ENCODE measurements at regions not wholly inside any gene's neighbourhood (a gene's known extent, or its start where the extent isn't known, plus 50 kb on each side); places are given as distances from the start of the nearest gene placed in this dataset.
A peak's percentile ranks its signal among the peaks of the same experiment; 100 is the strongest.
"Not testable (repeated sequence)": the region's sequence is repeated elsewhere in the genome, so short reads cannot be mapped to it uniquely, and the experiment has no call there.

- no peak for DNase-seq (ENCODE audit: low spot score)
These were observed 79.6 kb downstream of the INSIG1 start for GRCh38 chr7:155377071-155377837.

- peak; percentile 43 for DNase-seq (ENCODE audit: low spot score)
These were observed 79.9 kb upstream of the EN2 start for GRCh38 chr7:155377838-155378579.

GRCh38 chr7:155378580-155378934 is 79.4 kb upstream of the EN2 start:
- DNase-seq (ENCODE audit: low spot score), result no peak

GRCh38 chr7:155378959-155379871 is 78.7 kb upstream of the EN2 start:
- no peak for DNase-seq (ENCODE audit: low spot score)

- peak; percentile 56 for DNase-seq (ENCODE audit: low spot score)
These were observed 77.6 kb upstream of the EN2 start for GRCh38 chr7:155380221-155380861.

- DNase-seq (ENCODE audit: low spot score), result no peak
These were observed 76.7 kb upstream of the EN2 start for GRCh38 chr7:155380976-155381851.

- DNase-seq (ENCODE audit: low spot score), result no peak
These were observed 75.8 kb upstream of the EN2 start for GRCh38 chr7:155381852-155382801.

- DNase-seq (ENCODE audit: low spot score), result no peak
These were observed 75.1 kb upstream of the EN2 start for GRCh38 chr7:155382802-155383171.

GRCh38 chr7:155383756-155384491 is 74.0 kb upstream of the EN2 start:
- no peak for DNase-seq (ENCODE audit: low spot score)

GRCh38 chr7:155384751-155385150 is 73.2 kb upstream of the EN2 start:
- no peak for DNase-seq (ENCODE audit: low spot score)

GRCh38 chr7:155385182-155385581 is 72.7 kb upstream of the EN2 start:
- not testable (repeated sequence) for DNase-seq (ENCODE audit: low spot score)

GRCh38 chr7:155386608-155387007 is 71.3 kb upstream of the EN2 start:
- DNase-seq (ENCODE audit: low spot score), result no peak

GRCh38 chr7:155387066-155387620 is 70.8 kb upstream of the EN2 start:
- no peak for DNase-seq (ENCODE audit: low spot score)

- no peak for DNase-seq (ENCODE audit: low spot score)
These were observed 69.4 kb upstream of the EN2 start for GRCh38 chr7:155388561-155388960.

- no peak for DNase-seq (ENCODE audit: low spot score)
These were observed 66.5 kb upstream of the EN2 start for GRCh38 chr7:155391414-155391813.

- no peak for DNase-seq (ENCODE audit: low spot score)
These were observed 65.0 kb upstream of the EN2 start for GRCh38 chr7:155392726-155393570.

- no peak for DNase-seq (ENCODE audit: low spot score)
These were observed 63.5 kb upstream of the EN2 start for GRCh38 chr7:155394413-155394812.

All from umbilical cord (tissue), 1 donor.